GM19395 (cell line): ENCODE measurements at regions not wholly inside any gene's neighbourhood (a gene's known extent, or its start where the extent isn't known, plus 50 kb on each side); places are given as distances from the start of the nearest gene placed in this dataset.

Experiments used
- ATAC-seq: cut with Tn5 transposase; IDR thresholded peaks from one replicate; pipeline ENCODE4 v1.9.1; 2021; ENCODE audit warnings: mild to moderate bottlenecking, moderate library complexity; ENCODE audit not compliant: unreplicated experiment

DNA sequence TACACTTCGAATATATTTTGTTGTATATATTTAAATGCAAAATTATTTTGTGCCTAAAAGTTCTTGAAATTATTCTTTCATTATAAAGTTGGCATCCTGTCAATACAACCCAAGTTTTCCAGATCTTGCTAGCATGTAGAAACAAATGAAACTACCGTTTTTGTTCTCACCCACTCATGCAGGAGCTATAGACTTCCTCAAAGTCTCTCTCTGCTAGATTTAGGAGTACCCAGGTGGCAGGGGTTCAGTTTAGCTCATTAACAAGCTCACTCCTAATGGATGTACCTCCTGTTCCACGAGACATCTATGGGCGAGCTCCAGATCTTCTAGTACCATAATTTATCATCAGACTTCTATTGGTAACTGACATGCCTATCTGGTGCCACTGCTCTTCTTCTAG is 390.2 kb upstream of the POU3F1 start:
- ATAC-seq: no peak

DNA sequence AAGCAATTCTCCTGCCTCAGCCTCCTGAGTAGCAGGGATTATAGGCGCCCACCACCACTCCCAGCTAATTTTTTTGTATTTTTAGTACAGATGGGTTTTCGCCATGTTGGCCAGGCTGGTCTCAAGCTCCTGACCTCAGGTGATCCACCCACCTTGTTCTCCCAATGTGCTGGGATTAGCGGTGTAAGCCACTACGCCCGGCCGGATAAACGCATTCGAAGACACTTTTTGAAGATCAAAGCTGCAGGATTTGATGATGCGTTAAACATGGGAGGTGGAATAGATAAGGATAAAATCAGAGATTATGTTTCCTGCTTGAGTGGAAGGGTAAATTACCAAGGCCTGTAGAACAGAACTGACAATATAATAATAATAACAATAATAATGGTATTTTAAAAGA is 389.4 kb upstream of the POU3F1 start:
- ATAC-seq: no peak

DNA sequence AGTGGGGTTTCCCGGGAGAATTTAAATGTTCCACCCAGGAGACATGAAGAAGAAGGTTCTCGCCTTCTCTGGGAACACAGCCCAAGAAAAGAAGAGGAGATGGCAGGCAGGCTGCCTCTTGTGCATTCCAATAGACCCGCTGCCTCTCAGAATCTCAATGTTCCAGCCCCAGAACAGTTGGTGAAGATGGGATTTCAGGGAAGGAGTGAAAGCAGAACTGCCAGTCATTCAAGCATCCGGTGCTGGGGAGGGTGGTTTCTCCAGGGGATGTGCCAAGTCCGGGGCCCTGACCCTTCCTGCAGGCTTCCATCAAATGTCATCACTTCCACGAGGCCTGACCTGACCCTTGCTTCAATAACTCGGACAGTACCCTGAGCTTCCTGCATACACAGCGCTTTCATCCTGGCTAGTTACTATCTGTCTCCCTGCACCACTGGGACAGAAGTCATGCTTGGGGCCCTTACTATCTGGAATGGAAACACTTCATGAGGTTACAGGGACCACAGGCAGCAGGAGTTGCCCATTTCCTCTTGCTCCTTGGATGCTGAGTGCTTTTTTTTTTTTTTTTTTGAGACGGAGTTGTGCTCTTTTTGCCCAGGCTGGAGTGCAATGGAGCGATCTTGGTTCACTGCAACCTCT is 386.6 kb upstream of the POU3F1 start:
- no peak for ATAC-seq

DNA sequence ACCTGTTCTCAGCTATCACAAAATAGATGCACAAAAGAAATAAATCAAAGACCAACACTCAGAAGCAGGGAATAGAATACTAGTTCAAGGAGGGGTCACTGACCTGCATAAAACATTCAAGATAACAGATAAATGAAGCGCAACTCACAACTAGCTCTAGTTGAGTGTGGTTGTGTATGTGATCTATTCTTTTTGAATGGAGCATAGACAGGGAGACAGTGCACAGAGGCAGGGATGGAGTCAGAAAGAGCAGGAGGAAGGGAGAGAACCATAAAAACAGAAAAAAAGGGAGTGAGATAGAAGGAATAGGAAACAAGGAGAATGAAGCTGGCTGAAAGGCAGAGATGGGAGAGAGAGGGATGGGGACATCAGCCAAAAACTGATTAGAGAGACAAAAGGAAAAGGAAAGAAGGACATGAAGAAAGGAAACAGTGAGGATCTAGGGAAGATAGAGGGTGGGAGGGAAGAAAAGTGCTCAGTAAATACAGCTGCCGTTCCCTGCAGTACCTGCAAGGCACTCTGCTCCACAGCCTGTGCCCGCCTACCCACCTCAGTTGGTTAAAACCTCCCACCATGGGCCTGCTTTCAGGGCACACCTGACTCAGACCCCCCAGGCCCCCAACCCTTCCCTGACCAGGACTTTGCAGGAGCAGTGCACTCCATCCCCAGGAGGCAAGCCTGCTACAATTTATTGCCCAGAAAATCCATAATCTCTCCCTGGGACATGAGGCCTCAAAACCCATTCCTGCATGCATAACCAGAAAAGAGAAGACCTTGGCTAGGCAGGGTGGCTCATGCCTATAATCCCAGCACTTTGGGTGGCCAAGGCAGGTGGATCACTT is 385.2 kb upstream of the POU3F1 start:
- ATAC-seq: no peak

DNA sequence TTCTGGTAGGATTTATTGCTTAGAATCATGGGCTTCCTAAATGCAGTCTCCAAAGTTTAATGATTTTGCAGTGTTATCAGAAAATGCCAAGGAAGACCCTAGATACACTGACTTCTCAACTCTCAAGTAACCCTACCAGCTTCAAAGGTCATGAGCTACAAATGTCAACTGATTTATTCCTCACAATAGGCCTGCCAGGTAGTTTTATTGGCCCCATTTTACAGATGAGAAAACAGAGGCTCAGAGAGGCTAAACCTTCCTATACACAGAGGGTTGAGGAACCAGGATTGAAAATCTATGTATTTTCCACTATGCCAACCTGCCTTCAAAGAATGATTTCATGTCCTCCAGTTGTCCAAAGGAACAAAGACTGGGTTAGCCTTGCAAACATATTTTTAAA is 384.4 kb upstream of the POU3F1 start:
- no peak for ATAC-seq

DNA sequence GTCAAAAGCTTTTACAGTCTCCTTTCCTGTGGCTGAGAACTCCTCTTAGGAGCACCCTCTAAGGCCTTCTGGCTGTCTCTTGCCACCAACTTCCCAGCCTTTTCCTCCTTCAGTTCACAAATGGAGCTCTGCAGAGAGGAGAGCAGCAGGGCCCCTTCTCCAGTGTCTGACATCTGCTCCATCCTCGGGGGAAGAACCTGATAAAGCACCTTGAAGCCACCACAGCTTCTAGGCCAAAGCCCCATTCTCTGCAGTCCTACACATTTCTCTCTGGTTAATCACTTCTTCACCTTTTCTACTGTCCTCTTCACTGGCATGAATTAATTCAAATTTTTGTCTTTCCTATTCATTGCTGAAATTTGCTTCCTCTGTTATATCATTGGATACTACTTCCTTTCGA is 378.1 kb upstream of the POU3F1 start:
- no peak for ATAC-seq

DNA sequence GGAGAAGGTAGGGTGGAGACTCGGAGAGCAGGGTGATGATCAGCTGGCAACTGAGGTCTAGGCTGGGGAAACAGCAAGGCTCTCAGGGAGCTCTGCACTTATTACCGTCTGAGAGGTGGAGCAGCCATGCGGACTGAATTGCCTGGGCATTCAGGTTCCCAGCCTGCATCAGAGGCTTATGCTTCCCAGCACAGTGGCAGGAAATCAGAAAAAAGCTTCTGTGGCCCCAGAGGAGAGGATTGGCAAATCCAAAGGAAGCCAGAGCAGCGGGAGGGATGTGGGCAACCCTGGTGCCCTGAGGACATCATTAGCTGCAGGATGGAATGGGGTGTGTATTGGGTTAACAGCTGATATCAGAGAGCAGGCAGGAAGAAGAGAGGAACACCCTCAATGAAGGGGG is 374.1 kb upstream of the POU3F1 start:
- no peak for ATAC-seq

DNA sequence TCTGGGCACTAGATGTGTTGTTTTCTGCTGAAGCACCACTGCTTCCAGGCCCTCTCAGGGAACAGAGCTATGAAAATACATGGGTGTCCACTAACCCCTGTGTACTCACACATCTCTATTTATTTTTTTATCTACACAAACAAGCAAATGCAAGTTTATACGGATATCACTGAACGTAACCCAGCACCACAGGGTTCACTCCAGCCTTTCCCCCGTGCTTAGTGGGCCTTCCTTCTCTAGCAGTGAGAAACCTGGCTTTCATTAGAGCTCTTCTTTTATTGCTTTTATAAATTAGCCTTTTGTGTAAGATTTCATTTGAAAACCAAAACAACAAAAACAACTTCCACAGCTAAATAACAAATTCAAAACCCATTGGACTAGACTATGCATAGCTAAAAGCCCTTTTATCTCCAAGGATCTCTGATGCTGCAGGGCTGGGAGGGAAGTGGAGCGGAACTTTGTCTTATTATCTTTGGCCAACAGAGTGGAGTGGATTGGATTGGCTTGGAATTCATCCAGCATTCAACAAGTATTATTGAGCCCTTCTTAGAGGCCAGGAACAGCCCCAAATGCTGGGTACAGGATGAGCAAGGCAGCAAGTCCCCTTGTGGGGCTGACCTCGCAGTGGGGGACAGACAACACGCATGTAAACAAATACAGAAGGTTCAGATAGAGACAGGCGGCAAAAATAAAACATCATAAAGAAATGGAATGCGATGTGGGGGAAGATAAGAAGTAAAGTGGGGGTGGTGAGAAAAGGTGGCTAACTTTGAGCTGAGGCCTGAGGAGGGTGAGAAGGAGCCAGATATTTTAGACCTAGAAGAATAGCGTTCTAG is 371.8 kb upstream of the POU3F1 start:
- ATAC-seq: no peak

DNA sequence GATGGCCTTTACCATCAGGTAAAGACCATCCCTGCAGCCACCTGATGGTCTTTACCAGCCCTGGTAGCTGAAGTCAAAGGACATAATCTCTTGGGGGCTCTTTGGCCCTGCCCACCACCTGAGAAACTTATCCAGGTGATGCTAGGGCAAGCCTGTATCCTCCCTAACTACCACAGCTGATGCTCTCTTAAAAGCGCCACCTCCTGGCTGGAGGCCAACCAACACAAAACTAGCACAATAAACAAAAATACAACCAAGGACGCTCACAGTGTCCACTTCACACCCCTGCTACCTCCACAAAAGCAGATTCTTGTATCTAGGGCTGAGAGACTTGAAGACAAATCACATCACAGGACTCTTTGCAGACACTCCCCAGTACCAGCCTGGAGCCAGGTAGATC is 357.1 kb upstream of the POU3F1 start:
- ATAC-seq: no peak

DNA sequence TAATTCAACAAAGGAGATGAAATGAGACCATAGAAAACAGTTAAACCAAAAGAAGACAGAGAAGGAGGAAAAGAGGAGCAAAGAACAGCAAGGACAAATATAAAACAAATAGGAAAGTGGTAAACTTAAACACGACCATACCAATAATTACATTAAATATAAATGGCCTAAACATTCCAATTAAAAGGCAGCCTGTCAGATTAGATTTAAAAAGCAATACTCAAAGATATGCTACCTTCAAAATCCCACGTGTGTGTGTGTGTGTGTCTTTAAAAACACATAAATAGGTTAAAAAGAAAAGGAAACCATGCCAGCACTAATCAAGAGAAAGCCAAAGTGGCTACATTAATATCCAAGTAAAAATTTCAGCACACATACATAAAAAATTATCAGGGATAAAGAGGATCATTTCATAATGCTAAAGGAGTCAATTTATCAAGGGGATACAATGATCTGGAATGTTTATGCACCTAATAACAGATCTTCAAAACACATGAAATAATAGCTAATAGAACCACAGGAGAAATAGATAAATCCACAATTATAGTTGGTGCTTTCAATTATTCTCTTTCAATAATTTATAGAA is 355.7 kb upstream of the POU3F1 start:
- no peak for ATAC-seq

DNA sequence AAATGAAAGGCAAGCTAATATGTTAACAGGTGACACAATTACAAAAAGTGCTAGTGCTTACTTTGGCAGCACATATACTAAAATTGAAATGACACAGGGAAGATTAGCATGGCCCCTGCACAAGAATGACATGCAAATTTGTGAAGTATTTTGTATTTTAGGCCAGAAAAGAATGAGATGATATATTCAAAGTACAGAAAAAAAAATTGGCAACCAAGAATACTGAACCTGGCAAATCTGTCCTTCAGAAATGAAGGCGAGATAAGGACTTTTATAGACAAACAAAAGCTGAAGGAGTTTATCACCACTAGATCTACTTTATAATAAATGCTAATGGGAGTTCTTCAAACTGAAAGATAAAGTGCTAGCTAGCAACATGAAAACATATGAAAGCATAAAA is 350.0 kb upstream of the POU3F1 start:
- no peak for ATAC-seq

DNA sequence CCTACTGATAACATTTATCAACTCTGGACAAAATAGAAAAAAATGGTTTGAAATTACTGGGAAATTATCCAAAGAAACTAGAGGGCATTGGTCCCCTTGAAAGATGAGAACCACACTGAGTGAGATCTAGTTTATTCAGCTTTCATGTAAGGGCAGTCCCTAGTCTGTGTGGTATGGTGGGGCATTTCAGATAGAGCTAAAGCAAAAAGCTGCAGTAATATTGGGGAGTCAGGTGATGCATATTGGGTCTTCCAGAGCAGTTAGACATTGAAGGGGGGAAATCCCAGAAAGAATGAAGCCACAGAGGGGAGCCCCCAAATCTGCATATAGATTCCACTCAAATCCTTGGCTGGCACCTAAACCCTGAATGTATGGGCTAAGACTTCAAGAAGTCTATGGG is 347.7 kb upstream of the POU3F1 start:
- no peak for ATAC-seq

DNA sequence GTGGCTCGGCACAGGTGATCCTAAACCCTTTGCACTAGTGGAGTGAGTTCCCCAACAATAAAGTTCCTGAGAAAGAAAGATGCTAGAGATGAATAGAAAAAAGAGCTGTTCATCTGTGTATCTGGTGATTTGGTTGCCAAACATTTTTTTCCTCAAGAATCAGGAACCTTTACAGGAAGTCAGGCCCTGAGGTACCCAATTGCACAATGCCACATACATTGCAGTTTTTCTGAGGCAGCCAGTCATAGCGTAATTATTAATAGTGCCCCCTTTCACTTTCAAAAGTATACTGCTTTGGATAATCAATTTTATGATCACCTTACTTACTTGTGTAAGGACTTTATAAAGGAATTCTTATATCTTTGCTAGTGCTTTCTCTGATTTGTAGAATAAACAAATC is 346.3 kb upstream of the POU3F1 start:
- ATAC-seq: no peak

DNA sequence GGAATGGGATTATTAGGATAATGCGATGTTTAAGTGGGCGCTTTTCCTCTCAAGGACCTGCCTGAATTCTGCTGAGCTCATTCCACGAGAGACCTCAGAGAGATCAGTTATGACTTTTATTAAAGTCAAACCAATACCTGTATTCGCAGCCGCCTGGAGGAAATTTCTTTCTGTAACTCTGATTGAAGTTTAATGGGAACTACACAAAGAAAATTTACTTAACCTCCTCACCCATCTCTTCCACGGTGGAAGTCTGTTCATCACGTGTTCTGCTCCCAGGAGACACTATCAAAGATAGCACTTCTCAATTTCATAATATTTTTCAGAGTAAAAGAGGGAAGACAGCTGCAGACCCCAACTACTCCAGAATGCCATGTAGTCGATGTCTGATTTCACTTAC is 334.7 kb upstream of the POU3F1 start:
- ATAC-seq: no peak

DNA sequence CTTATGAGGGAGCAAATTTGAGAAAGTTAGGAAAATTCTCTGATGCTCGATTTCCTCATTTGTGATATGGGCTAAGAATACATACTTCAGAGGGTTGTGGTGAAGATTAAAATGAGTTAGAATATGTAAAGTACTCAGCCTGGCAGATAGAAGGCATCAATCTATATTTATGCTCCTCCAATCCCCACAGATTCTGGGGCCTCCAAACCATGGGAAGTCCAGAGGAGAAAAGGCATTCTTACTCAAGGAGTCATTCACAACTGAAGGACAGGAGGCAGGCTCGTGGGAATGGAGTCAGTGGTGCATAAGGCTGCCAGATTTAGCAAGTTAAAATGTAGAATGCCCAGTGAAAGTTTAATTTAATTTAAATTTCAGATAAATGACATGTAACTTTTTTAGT is 330.0 kb upstream of the POU3F1 start:
- no peak for ATAC-seq

DNA sequence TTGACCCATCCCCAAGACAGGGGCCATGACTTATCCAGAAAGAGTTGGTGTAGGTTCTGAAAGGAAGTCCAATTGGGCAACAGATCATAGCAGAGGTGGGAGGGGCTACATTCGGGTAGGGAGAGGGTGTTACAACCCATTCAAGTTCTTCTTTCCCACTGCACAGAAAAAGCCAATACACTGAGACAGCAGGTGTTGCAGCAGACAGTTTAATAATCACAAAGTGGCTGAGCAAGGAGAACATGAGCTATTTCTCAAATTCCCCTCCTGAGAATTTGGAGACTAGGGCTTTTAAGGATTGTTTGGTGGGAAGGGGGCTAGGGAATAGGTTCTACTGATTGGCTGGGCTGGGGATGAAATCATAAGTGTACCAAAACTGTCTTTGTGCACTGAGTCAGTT is 328.4 kb upstream of the POU3F1 start:
- ATAC-seq: no peak

DNA sequence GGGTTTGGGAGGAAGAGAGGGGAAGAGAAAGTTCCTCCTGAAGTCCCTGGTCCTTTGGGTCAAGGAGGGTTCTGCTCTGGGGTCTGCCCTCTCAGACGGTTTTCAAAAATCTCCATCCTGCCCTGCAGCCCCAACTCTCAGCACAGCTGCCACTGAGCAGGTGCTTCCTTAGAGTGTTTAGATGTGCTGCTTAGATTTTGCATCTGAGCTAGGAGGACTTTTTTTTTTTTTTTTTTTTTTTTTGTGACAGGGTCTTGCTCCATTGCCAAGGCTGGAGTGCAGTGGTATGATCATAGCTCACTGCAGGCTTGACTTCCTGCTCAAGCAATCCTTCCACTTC is 324.9 kb upstream of the POU3F1 start:
- no peak for ATAC-seq

DNA sequence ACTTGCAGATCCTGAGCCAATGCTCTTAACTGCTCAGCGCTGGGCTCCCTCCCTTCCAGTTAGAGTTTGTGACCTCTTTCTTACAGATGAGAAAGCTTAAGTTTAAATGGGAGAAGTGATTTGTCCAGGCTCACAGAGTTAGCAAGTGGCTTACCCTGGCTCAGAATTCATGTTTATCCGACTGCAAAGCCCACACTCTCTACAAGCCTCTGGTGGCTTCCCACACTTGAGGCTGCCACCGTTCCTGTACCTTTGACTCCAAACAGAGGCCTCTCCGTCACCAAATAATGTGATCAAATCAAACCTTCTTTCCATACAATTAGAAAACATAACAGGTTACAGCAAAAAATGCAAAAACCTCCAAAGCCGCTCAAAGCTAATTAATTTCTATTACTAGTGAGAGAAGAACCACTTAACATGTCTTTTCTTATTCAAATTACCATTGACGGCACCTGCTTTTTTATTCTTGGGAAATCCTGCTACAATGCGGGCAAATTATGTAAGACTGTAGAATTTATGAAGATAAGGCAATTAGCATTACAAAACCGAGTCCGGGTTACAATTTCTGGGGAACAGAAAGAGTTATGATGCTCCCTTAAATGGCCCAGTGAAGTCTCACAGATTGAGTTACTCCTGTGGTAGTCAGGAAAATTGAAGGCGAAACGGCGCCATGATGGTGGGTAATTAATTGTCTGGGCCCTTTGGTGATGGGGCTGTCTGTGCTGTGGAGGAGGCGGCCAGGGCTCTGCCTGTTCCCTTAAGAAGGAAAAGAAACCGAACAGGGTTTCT is 324.3 kb upstream of the POU3F1 start:
- ATAC-seq: no peak

DNA sequence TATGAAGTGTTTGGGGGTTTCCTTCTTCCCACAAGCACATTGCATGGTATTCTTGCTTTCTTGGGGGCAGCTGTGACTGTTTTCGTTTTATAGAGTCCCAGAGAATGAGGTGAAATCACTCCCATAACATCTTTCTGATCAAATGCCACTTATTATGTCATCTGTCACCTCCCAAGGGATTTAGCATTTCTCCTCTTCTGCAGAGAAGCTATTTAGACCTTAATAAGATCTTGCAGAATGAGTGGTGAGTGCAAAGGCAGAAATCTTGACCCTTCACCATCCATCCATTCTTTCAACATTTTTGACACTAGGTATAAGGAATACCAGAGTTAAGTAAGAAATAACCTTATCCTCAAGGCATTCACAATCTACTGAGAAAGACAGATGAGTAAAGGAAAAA is 318.6 kb upstream of the POU3F1 start:
- ATAC-seq: no peak

DNA sequence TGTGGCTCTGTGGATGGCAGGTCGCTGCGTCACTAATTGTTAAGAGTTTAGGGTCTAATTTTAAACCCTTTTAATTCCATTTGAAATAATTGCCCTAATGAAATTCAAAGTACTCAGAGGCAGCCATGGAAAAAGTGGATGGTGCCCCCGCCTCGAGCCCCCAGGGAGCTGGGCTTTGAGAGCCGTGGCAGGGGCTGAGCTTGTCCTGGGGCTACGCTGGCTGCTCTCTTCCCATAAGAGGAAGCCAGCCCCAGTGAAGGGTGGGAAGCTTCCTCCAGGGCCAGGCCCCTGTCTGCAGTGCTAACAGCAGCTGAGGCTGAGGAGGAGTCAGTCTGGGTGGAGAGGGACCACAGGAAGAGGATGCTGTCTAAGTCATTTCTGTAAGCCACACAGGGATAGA is 315.0 kb upstream of the POU3F1 start:
- ATAC-seq: no peak

DNA sequence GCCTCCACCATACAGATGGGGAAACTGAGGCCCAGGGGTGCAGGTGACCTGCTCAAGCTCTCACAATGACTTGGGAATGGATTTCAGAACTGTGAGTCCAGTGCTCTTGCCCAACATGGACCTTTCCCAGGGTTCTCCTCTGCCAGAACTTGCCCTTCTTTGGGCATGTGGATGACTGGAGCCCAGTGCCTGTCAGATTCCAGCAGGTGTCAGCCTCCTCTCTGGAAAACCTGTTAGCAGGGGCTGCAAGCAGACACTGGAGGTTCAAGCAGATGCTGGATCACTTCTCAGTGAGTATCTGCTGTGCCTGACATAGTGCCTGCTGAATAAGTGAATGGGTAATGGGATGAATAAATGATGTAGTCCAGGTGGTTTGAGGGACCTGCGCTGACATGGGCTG is 314.2 kb upstream of the POU3F1 start:
- no peak for ATAC-seq
